SK-N-SH treated with all-trans-retinoic acid at 6 μM for 48 hours (cell line): ENCODE measurements at regions not wholly inside any gene's neighbourhood (a gene's known extent, or its start where the extent isn't known, plus 50 kb on each side); places are given as distances from the start of the nearest gene placed in this dataset.

Experiments
- ATAC-seq: fragments of 200-7000 bp; cut with Tn5 transposase; 3 replicates; pipeline ENCODE4 v1.9.1; 2020; ENCODE audit warnings: mild to moderate bottlenecking, moderate library complexity
- ARNTL ChIP-seq: fragments of 450-650 bp; formaldehyde crosslinking; IDR thresholded peaks from 2 replicates; pipeline ENCODE4 v1.5.0; 2020; ENCODE audit warnings: low read depth, mild to moderate bottlenecking, moderate library complexity, borderline replicate concordance
- BACH2 ChIP-seq: fragments of 250-450 bp; sonication (Bioruptor Pico); IDR thresholded peaks from 2 replicates; pipeline ENCODE4 v1.9.0; 2021; ENCODE audit warnings: mild to moderate bottlenecking, borderline replicate concordance
- CREB5 ChIP-seq: fragments of 250-450 bp; sonication (Bioruptor Pico); IDR thresholded peaks from 2 replicates; pipeline ENCODE4 v1.5.1; 2020; ENCODE audit warnings: low read depth, mild to moderate bottlenecking, moderate library complexity
- CSDC2 ChIP-seq: fragments of 250-450 bp; sonication (Bioruptor Pico); IDR thresholded peaks from 2 replicates; pipeline ENCODE4 v1.5.0; 2020; ENCODE audit warnings: mild to moderate bottlenecking, moderate library complexity
- CSRNP3 ChIP-seq: fragments of 250-450 bp; sonication (Bioruptor Pico); IDR thresholded peaks from 2 replicates; pipeline ENCODE4 v1.5.1; 2021; ENCODE audit warnings: mild to moderate bottlenecking, moderate library complexity
- ESRRG ChIP-seq: fragments of 250-450 bp; sonication (Bioruptor Pico); IDR thresholded peaks from 2 replicates; pipeline ENCODE4 v1.6.1; 2021; ENCODE audit warnings: mild to moderate bottlenecking
- GLIS3 ChIP-seq: fragments of 250-450 bp; sonication (Bioruptor Pico); IDR thresholded peaks from 2 replicates; pipeline ENCODE4 v1.5.0; 2020; ENCODE audit warnings: mild to moderate bottlenecking, moderate library complexity
- ISL1 ChIP-seq: fragments of 250-450 bp; sonication (Bioruptor Pico); IDR thresholded peaks from 2 replicates; pipeline ENCODE4 v2.1.2; 2022; ENCODE audit warnings: mild to moderate bottlenecking, moderate library complexity
- OSR1 ChIP-seq: fragments of 250-450 bp; sonication (Bioruptor Pico); IDR thresholded peaks from 2 replicates; pipeline ENCODE4 v1.8.0; 2022; ENCODE audit warnings: moderate library complexity, mild to moderate bottlenecking, inconsistent platforms
- PATZ1 ChIP-seq: fragments of 250-450 bp; sonication (Bioruptor Pico); IDR thresholded peaks from 2 replicates; pipeline ENCODE4 v1.8.0; 2020; ENCODE audit warnings: mild to moderate bottlenecking, moderate library complexity, borderline replicate concordance
- POU6F1 ChIP-seq: fragments of 250-450 bp; sonication (Bioruptor Pico); IDR thresholded peaks from 2 replicates; pipeline ENCODE4 v1.8.0; 2021; ENCODE audit warnings: low read depth, mild to moderate bottlenecking, moderate library complexity, borderline replicate concordance
- PPARA ChIP-seq: fragments of 250-450 bp; sonication (Bioruptor Pico); IDR thresholded peaks from 2 replicates; pipeline ENCODE4 v1.5.0; 2020; ENCODE audit warnings: mild to moderate bottlenecking, borderline replicate concordance
- RARB ChIP-seq: fragments of 250-450 bp; sonication (Bioruptor Pico); IDR thresholded peaks from 2 replicates; pipeline ENCODE4 v1.8.0; 2021; ENCODE audit warnings: mild to moderate bottlenecking, moderate library complexity
- SNAI2 ChIP-seq: fragments of 250-450 bp; sonication (Bioruptor Pico); IDR thresholded peaks from 2 replicates; pipeline ENCODE4 v1.5.0; 2020; ENCODE audit warnings: mild to moderate bottlenecking, moderate library complexity
- TCF4 ChIP-seq: fragments of 250-450 bp; sonication (Bioruptor Pico); IDR thresholded peaks from 2 replicates; pipeline ENCODE4 v1.8.0; 2021; ENCODE audit warnings: mild to moderate bottlenecking, moderate library complexity, borderline replicate concordance
- TOX ChIP-seq: fragments of 250-450 bp; sonication (Bioruptor Pico); IDR thresholded peaks from 2 replicates; pipeline ENCODE4 v1.8.0; 2021; ENCODE audit warnings: mild to moderate bottlenecking, moderate library complexity, borderline replicate concordance
- TSHZ2 ChIP-seq: fragments of 250-450 bp; sonication (Bioruptor Pico); IDR thresholded peaks from 2 replicates; pipeline ENCODE4 v1.5.0; 2020; ENCODE audit warnings: mild to moderate bottlenecking, moderate library complexity
- ZC3H10 ChIP-seq: fragments of 250-450 bp; sonication (Bioruptor Pico); IDR thresholded peaks from 2 replicates; pipeline ENCODE4 v1.5.1; 2021; ENCODE audit warnings: mild to moderate bottlenecking, moderate library complexity
- ZFP3 ChIP-seq: fragments of 250-450 bp; sonication (Bioruptor Pico); IDR thresholded peaks from 2 replicates; pipeline ENCODE4 v1.5.0; 2020; ENCODE audit warnings: mild to moderate bottlenecking, moderate library complexity
- ZFP30 ChIP-seq: fragments of 450-650 bp; formaldehyde crosslinking; IDR thresholded peaks from 2 replicates; pipeline ENCODE4 v1.5.0; 2022; ENCODE audit warnings: mild to moderate bottlenecking, moderate library complexity
- ZNF565 ChIP-seq: fragments of 450-650 bp; formaldehyde crosslinking; conservative IDR thresholded peaks from 2 replicates; pipeline ENCODE4 v1.5.0; 2020; ENCODE audit warnings: low read depth, mild to moderate bottlenecking, moderate library complexity
- ZNF70 ChIP-seq: fragments of 450-650 bp; formaldehyde crosslinking; IDR thresholded peaks from 2 replicates; pipeline ENCODE4 v1.5.0; 2020; ENCODE audit warnings: mild to moderate bottlenecking, moderate library complexity
- ZNF8 ChIP-seq: fragments of 450-650 bp; formaldehyde crosslinking; IDR thresholded peaks from 2 replicates; pipeline ENCODE4 v1.5.0; 2020; ENCODE audit warnings: mild to moderate bottlenecking, moderate library complexity

- ATAC-seq = peak; percentile 92
- TF ChIP-seq PATZ1 (CRISPR knock-in tag) (no peak), ISL1 (peak; percentile 62), CREB5 (peak; percentile 61; the same call in 1 of the 2 replicates), ESRRG (CRISPR knock-in tag) (no peak), ARNTL (no peak), BACH2 (CRISPR knock-in tag) (no peak), PPARA (CRISPR knock-in tag) (no peak), GLIS3 (CRISPR knock-in tag) (no peak), CSRNP3 (no peak; the same call in 1 of the 2 replicates), ZFP3 (CRISPR knock-in tag) (no peak), ZNF565 (CRISPR knock-in tag) (no peak), ZFP30 (CRISPR knock-in tag) (no peak), SNAI2 (CRISPR knock-in tag) (0 out of 2 replicates have a peak, but pooled peaks have one; percentile 49), ZNF8 (CRISPR knock-in tag) (no peak), POU6F1 (no peak), RARB (no peak), TSHZ2 (CRISPR knock-in tag) (no peak), ZC3H10 (CRISPR knock-in tag) (no peak), ZNF70 (CRISPR knock-in tag) (no peak), OSR1 (CRISPR knock-in tag) (no peak), TCF4 (CRISPR knock-in tag) (no peak), CSDC2 (peak; percentile 31; the same call in 1 of the 2 replicates), TOX (no peak)
Observed at GRCh38 chr4:123699880-123700771, 303.5 kb downstream of the SPRY1 start.

- ATAC-seq = no peak
Observed at GRCh38 chr4:123701131-123701575, 304.6 kb downstream of the SPRY1 start.

More at GRCh38 chr4:123701131-123701575, 304.6 kb downstream of the SPRY1 start:
- TF ChIP-seq ISL1 (no peak), TCF4 (CRISPR knock-in tag) (peak; percentile 22; the same call in 1 of the 2 replicates), ZNF70 (CRISPR knock-in tag) (no peak), PPARA (CRISPR knock-in tag) (no peak), TOX (no peak)
